GM18519 (cell line): ENCODE measurements at regions not wholly inside any gene's neighbourhood (a gene's known extent, or its start where the extent isn't known, plus 50 kb on each side); places are given as distances from the start of the nearest gene placed in this dataset.

Experiments used
- ATAC-seq: cut with Tn5 transposase; IDR thresholded peaks from one replicate; pipeline ENCODE4 v1.9.1; 2021; ENCODE audit warnings: mild to moderate bottlenecking, moderate library complexity; ENCODE audit not compliant: unreplicated experiment, low FRiP score

DNA sequence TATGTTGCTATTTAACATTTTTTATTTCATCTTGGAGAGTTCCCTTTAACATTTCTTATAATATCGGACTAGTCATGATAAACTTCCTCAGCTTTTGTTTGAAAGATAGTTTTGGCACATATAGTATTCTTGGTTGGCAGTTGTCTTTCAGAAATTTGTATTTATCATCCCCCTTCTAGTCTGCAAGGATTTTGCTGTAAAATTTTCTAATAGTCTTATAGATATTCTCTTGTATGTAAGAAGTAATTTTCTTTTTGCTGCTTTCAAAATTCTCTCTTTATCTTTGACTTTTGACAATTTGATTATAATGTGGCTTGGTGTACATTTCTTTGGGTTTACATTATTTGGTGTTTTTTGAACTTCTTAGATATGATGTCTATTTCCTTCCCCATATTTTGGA, 116.0 kb upstream of the AVPR1A start:
- no peak for ATAC-seq

GRCh38 chr12:63264629-63265028, 113.6 kb upstream of the AVPR1A start:
- ATAC-seq = no peak

GRCh38 chr12:63250486-63250885, 99.5 kb upstream of the AVPR1A start:
- no peak for ATAC-seq

- no peak for ATAC-seq
These were observed 87.9 kb upstream of the AVPR1A start for GRCh38 chr12:63238892-63239291.

DNA sequence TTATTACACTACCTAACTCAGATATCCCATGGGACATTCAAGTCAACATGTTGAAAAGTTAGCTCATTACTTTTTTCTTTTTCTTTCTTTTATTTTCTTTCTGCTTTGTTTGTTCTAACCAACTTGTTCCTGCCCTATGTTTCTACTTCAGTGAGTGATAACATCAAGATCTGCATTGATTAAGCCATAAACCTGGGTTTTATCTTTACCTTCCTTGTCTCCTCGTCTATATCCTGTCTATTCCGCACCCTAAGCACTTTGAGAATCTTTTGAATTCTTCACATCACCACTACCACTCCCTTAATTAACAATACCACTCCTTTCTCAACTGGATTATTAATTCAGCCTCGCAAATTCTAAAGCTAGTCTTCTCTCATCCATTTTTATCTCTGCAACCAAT, 81.9 kb upstream of the AVPR1A start:
- no peak for ATAC-seq

DNA sequence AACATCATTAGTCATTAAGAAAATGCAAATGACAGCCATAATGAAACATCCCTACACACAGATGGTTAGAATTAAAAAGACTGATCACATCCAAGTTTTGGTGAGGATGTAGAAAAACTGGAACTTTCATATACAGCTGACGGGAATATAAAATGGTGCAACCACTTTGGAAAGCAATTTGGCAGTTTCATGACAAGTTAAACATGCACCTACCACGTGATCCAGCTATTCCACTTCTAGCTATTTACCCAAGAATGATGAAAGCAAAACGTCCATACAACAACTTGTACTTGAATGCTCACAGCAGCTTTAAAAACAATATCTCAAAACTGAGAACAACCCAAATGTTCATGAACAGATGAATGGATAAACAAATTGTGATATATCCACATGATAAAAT, 77.9 kb upstream of the AVPR1A start:
- no peak for ATAC-seq

DNA sequence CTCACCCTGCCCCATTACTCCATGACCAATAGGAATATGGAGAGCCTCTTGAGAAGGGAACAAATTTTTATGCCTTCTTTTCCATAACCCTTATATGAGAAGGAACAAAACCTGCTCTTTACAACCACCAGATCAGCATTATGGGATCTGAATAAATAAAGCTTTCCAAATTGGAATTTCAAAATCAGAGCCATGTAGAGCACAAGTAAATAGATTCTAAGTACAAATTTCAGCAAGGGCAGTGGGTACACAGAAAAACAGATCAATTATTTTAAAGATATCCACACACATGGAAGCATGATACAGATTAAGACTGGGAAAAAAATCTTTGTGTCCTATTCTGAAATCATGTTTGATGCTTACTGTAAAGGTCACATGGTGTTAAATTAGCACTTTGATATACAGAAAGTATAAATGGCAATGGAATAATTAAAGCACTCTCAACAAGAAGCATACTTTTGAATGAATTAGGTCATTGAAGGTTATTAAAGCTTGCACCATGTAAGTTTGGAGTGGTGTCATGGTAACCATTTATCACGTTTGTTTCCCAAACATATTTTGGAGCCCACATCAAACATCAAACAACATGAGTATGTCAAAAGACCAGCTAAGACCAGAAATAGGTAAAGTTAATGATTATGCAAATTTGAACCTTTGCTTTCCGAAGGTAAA, 75.9 kb upstream of the AVPR1A start:
- no peak for ATAC-seq

DNA sequence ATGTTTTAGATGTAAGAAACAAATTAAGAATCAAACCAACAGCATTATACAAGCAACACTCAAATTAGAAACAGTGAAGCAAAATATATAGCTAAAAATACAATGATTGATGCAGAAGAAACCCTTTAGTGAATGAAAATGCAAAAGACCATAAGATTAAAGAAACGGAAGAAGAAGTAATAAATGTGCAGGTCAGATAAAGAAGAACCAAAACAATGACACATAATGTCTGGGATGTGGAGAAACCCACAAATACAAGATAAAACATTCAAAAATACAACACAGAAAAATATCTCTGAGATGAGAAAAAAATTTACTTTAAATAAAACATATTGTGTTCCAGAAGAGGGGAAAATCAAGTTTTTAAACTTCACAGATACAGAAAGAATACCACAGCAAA, 73.4 kb upstream of the AVPR1A start:
- ATAC-seq = no peak

DNA sequence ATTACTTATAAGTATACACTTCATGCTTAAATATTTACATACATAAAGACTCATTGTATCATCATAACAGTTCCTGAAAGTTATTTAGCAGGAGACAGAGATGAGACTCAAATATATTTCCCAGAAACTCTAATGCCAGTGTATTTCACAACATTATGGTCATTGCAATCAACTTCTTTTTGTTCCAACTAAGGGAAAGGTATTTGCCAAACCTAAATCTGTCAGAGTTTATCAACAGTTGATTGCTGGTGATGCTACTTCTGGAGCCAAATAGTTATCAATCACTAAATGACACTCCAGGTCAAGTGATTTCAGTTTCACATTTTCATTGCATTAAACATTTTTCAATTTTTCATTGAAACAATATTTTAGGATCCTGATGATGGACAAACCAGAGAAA, 72.1 kb upstream of the AVPR1A start:
- no peak for ATAC-seq

- no peak for ATAC-seq
These were observed 71.6 kb upstream of the AVPR1A start for GRCh38 chr12:63222582-63222981.

DNA sequence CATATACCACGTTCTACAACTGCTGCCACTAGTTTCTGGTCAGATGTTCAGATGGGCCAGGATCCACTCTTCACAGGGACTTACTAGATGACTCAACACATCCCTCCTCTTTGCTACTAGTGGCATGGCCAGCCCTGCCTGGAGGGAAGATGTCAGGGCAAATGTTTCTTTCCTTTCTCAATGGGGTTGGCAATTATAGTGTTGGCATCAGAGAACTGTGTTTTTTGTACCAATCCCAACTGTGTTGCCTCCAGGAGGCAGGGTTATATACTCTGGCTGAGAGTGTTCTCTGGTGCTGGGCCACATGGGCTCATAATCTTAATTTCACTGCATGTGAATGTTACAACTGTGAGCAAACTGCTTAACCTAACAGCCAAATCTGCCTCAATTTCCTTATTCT, 69.9 kb upstream of the AVPR1A start:
- no peak for ATAC-seq

DNA sequence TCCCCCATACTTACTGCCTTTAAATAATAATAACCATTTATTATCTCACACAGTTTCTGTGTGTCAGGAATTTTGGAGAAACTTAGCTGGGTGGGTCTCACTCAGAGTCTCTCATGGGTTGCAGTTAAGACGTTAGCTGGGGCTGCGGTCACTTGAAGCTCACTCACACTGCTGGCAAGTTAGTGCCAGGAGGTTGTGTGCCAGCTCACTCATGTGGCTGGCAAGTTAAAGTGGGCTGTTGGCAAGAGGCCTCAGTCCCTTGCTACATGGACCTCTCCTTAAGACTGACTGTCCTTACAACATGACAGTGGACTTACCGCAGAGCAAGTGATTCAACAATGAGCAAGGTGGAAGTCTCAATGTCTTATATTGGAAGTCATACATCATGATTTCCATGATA, 61.3 kb upstream of the AVPR1A start:
- ATAC-seq = no peak

DNA sequence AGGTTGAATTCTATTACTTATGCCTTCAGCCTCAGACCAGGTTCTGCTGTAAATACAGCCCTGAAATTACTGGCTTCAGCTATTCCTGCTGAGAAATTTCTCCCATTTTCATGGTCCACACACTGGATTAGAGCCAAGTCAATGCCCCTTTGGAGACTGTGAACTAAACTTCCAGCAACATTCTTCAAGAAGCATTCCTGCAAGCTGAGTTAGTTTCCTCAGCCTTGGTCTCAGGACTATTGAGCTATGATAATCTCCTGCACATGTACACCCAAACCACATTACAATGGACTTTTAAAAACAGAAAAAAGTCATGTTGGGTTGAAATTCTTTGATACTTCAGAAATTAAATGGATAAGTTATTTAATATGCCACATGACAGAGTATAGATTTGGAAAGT, 58.0 kb upstream of the AVPR1A start:
- ATAC-seq = no peak

- no peak for ATAC-seq
These were observed 55.9 kb upstream of the AVPR1A start for GRCh38 chr12:63206909-63207308.

- no peak for ATAC-seq
These were observed 55.5 kb upstream of the AVPR1A start for GRCh38 chr12:63206494-63206893.
